ENCODE measurements at regions not wholly inside any gene's neighbourhood (a gene's known extent, or its start where the extent isn't known, plus 50 kb on each side); places are given as distances from the start of the nearest gene placed in this dataset.

DNA sequence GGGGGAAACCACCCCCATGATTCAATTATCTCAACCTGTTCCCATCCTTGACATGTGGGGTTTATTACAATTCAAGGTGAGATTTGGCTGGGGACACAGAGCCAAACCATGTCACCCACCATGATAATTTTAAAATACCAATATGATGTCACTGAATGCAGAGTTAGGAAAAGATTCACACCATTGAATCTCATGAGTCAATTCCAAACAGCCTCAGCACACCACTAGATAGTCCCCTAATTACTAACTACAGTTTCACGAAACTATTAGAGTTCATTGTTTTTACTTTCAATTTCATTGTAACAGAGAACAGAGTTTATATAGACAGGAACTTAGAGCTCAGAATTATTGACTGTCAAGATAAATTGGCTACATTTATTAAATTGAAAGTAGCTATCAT lies 410.2 kb downstream of the FAM47A start:
- TF ChIP-seq CTCF (IDR thresholded peaks at IDR 0.05) (no peak), EZH2 (IDR thresholded peaks at IDR 0.05) (no peak)

Data from neural progenitor cell (in vitro differentiated cells).